IMR-90 (cell line): ENCODE measurements at regions not wholly inside any gene's neighbourhood (a gene's known extent, or its start where the extent isn't known, plus 50 kb on each side); places are given as distances from the start of the nearest gene placed in this dataset.

Experiments used
- ATAC-seq: fragments of 200-7000 bp; cut with Tn5 transposase; 2 replicates; pipeline ENCODE4 v1.9.1; 2020; ENCODE audit warnings: low read depth, mild to moderate bottlenecking, moderate library complexity
- BruUV-seq: library from RNA; stranded (reverse); fragments of 400-500 nt; replicated peaks from 2 replicates; lab custom pipeline; 2021; lab: Mats Ljungman, UMichigan
- CTCF ChIA-PET: fragments of 300-600 bp; formaldehyde crosslinking; extraction: SDS; loops from one replicate; lab custom pipeline; 2021; ENCODE audit warnings: antibody characterized with exemption; lab: Yijun Ruan, JAX
- POLR2A ChIA-PET: fragments of 300-600 bp; sonication (Branson Sonifier 250); formaldehyde crosslinking; loops from one replicate; lab custom pipeline; 2022; ENCODE audit warnings: antibody characterized with exemption; ENCODE audit not compliant: unreplicated experiment; lab: Charles Lee
- DNase-seq: peaks from one replicate; pipeline ENCODE4 v3.0.0; 2013
- H2AFZ ChIP-seq: replicated peaks from 2 replicates; pipeline ENCODE3; 2013; ENCODE audit warnings: low read length, mild to moderate bottlenecking; ENCODE audit not compliant: poor library complexity
- H2AK5ac ChIP-seq: 2 replicates; pipeline ENCODE4 v1.6.1; 2013; ENCODE audit warnings: low read depth, low read length, inconsistent platforms
- H2AK9ac ChIP-seq: replicated peaks from 2 replicates; pipeline ENCODE3; 2013; ENCODE audit warnings: mild to moderate bottlenecking, low read depth, low read length, moderate library complexity; ENCODE audit not compliant: poor library complexity
- H2BK120ac ChIP-seq: 2 replicates; pipeline ENCODE4 v1.6.1; 2013; ENCODE audit warnings: low read depth, low read length, inconsistent platforms
- H2BK15ac ChIP-seq: 3 replicates; pipeline ENCODE4 v1.6.1; 2013; ENCODE audit warnings: low read depth, low read length, inconsistent platforms
- H2BK20ac ChIP-seq: 2 replicates; pipeline ENCODE4 v1.6.1; 2013; ENCODE audit warnings: low read depth, mild to moderate bottlenecking, inconsistent platforms, low read length, moderate library complexity
- H2BK5ac ChIP-seq: 2 replicates; pipeline ENCODE4 v1.6.1; 2013; ENCODE audit warnings: mild to moderate bottlenecking, low read depth, low read length, inconsistent platforms; ENCODE audit not compliant: poor library complexity, severe bottlenecking
- H3K14ac ChIP-seq: replicated peaks from 2 replicates; pipeline ENCODE4 v1.6.1; 2013; ENCODE audit warnings: low read depth, low read length, inconsistent platforms
- H3K18ac ChIP-seq: 2 replicates; pipeline ENCODE4 v1.6.1; 2013; ENCODE audit warnings: low read depth, low read length, control low read depth
- H3K23ac ChIP-seq: 2 replicates; pipeline ENCODE4 v1.6.1; 2013; ENCODE audit warnings: low read depth, low read length, inconsistent platforms
- H3K27ac ChIP-seq: 2 replicates; pipeline ENCODE4 v1.5.1; 2013; ENCODE audit warnings: mild to moderate bottlenecking, control low read depth, low read length; ENCODE audit not compliant: insufficient read depth
- H3K27me3 ChIP-seq: 2 replicates; pipeline ENCODE4 v1.6.1; 2013; ENCODE audit warnings: low read length; ENCODE audit not compliant: control insufficient read depth, insufficient read depth
- H3K36me3 ChIP-seq: 2 replicates; pipeline ENCODE4 v1.6.1; 2013; ENCODE audit warnings: low read length, mixed read lengths; ENCODE audit not compliant: control insufficient read depth, insufficient read depth
- H3K4ac ChIP-seq: 2 replicates; pipeline ENCODE4 v1.6.1; 2013; ENCODE audit warnings: low read depth, low read length, inconsistent platforms
- H3K4me1 ChIP-seq: 2 replicates; pipeline ENCODE4 v1.6.1; 2013; ENCODE audit warnings: low read length, mixed read lengths; ENCODE audit not compliant: control insufficient read depth, insufficient read depth
- H3K4me2 ChIP-seq: 2 replicates; pipeline ENCODE4 v1.6.1; 2013; ENCODE audit warnings: low read depth, mild to moderate bottlenecking, control low read depth, low read length, moderate library complexity
- H3K4me3 ChIP-seq: 2 replicates; pipeline ENCODE4 v1.5.1; 2013; ENCODE audit warnings: low read depth, mild to moderate bottlenecking, control low read depth, low read length, moderate library complexity; ENCODE audit not compliant: insufficient read depth
- H3K56ac ChIP-seq: 2 replicates; pipeline ENCODE4 v1.6.1; 2013; ENCODE audit warnings: low read length, inconsistent platforms; ENCODE audit not compliant: insufficient read depth; ENCODE audit errors: extremely low read depth
- H3K79me1 ChIP-seq, 2 experiments: 2 replicates each; pipeline ENCODE4 v1.6.1; 2013; ENCODE audit warnings: low read length in 2 of 2, inconsistent platforms in 1 of 2, low read depth in 1 of 2
- H3K9ac ChIP-seq: 2 replicates; pipeline ENCODE4 v1.6.1; 2013; ENCODE audit warnings: low read depth, low read length, control low read depth
- H3K9me1 ChIP-seq: 2 replicates; pipeline ENCODE4 v1.6.1; 2013; ENCODE audit warnings: low read length, inconsistent platforms; ENCODE audit not compliant: insufficient read depth
- H3K9me3 ChIP-seq: 2 replicates; pipeline ENCODE4 v1.6.1; 2013; ENCODE audit warnings: low read length; ENCODE audit not compliant: control insufficient read depth, insufficient read depth
- H4K20me1 ChIP-seq: 2 replicates; pipeline ENCODE4 v1.6.1; 2013; ENCODE audit warnings: low read length, inconsistent platforms; ENCODE audit not compliant: insufficient read depth
- H4K5ac ChIP-seq: 2 replicates; pipeline ENCODE4 v1.6.1; 2013; ENCODE audit warnings: mild to moderate bottlenecking, low read depth, low read length, control low read depth
- H4K8ac ChIP-seq, 2 experiments: 2 replicates each; pipeline ENCODE4 v1.6.1; 2013; ENCODE audit warnings: low read depth in 2 of 2, low read length in 2 of 2, control low read depth in 1 of 2, inconsistent platforms in 1 of 2
- H4K91ac ChIP-seq: 2 replicates; pipeline ENCODE4 v1.6.1; 2013; ENCODE audit warnings: low read depth, low read length, inconsistent platforms; ENCODE audit not compliant: insufficient read depth
- BHLHE40 ChIP-seq: fragments of 150-350 bp; IDR thresholded peaks from 2 replicates; pipeline ENCODE4 v1.6.1; 2016; ENCODE audit warnings: mild to moderate bottlenecking, low read depth, low read length
- CTCF ChIP-seq: conservative IDR thresholded peaks from 2 replicates; pipeline ENCODE4 v1.5.1; 2012; ENCODE audit warnings: mild to moderate bottlenecking, low read depth, low read length, improper control_type of control experiment
- MAZ ChIP-seq: IDR thresholded peaks from 2 replicates; pipeline ENCODE4 v1.6.1; 2012; ENCODE audit warnings: low read depth, mild to moderate bottlenecking, low read length, improper control_type of control experiment, moderate library complexity, borderline replicate concordance
- POLR2A ChIP-seq: IDR thresholded peaks from 2 replicates; pipeline ENCODE4 v1.6.1; 2012; ENCODE audit warnings: mild to moderate bottlenecking, low read depth, low read length
- RAD21 ChIP-seq: IDR thresholded peaks from 2 replicates; pipeline ENCODE4 v1.6.1; 2012; ENCODE audit warnings: low read length, improper control_type of control experiment
- SMC3 ChIP-seq: fragments of 150-350 bp; IDR thresholded peaks from 2 replicates; pipeline ENCODE4 v1.6.1; 2016; ENCODE audit warnings: low read depth, mild to moderate bottlenecking, antibody characterized with exemption, low read length, moderate library complexity
- WGBS, 2 experiments: methylation state at CpG; one replicate each; pipeline versions ENCODE4 v1.1.5 to v1.1.7; 2013; ENCODE audit warnings: missing lambda C conversion rate in 2 of 2; ENCODE audit not compliant: insufficient read length in 1 of 2; ENCODE audit errors: extremely low coverage in 2 of 2; 5-methylcytosine and 5-hydroxymethylcytosine counted together
- dilution Hi-C: fragments of 300-500 bp; cut with HindIII; formaldehyde crosslinking; loops from one replicate; pipeline ENCODE4 v1.14.3; 2018; ENCODE audit warnings: low sequenced_read_pairs; ENCODE audit not compliant: unreplicated experiment
- in situ Hi-C: fragments of 300-500 bp; cut with MboI; formaldehyde crosslinking; loops from 3 replicates; pipeline ENCODE4 v1.14.3; 2019; ENCODE audit warnings: low sequenced_read_pairs, inconsistent platforms, mixed read lengths
- intact Hi-C: fragments of 100-400 bp; cut with micrococcal nuclease; formaldehyde crosslinking; loops from 2 replicates; pipeline ENCODE4 v1.10.0; 2022

GRCh38 chr2:13504808-13505207, 788.1 kb downstream of the TRIB2 start:
- ChIA-PET POLR2A (no interaction called here), CTCF (no interaction called here)
- H2AK9ac ChIP-seq, result no peak overlapping the region
- no peak for DNase-seq
- no peak overlapping the region for H3K14ac ChIP-seq
- H3K27me3 ChIP-seq, result no peaks in the 10 kb centered on the region
- H3K4me1 ChIP-seq, result no peaks in the 10 kb centered on the region
- H3K9ac ChIP-seq, result no peak overlapping the region
- H3K4me3 ChIP-seq, result no peak overlapping the region
- H3K4ac ChIP-seq, result no peak overlapping the region
- no CpG with 5 or more reads among the region's 1 CpG for WGBS, 2 experiments
- in situ Hi-C loops, result no loop called here
- H3K9me3 ChIP-seq, result peaks cover 4% of the 10 kb centered on the region; the same call in 1 of the 2 replicates
- H3K18ac ChIP-seq, result no peak overlapping the region
- H3K27ac ChIP-seq, result no peak overlapping the region
- BruUV-seq, result no TSS peak
- intact Hi-C loops, result no loop called here
- dilution Hi-C loops, result no loop called here
- no peak overlapping the region for H4K8ac ChIP-seq
- H3K36me3 ChIP-seq, result no peaks in the 10 kb centered on the region
- H4K20me1 ChIP-seq, result no peaks in the 10 kb centered on the region
- no peak overlapping the region for H2AFZ ChIP-seq
- TF ChIP-seq RAD21 (no peak), POLR2A (no peak), BHLHE40 (no peak), MAZ (no peak), SMC3 (no peak), CTCF (no peak)
- H2BK15ac ChIP-seq, result no peak overlapping the region
- no peaks in the 10 kb centered on the region for H3K9me1 ChIP-seq
- H3K79me1 ChIP-seq, result no peaks in the 10 kb centered on the region
- no peak overlapping the region for H2BK5ac ChIP-seq
- no peak overlapping the region for H4K91ac ChIP-seq
- ATAC-seq, result no peak
- H2BK120ac ChIP-seq, result no peak overlapping the region
- no peak overlapping the region for H2AK5ac ChIP-seq
- H3K4me2 ChIP-seq, result no peak overlapping the region
- H3K23ac ChIP-seq, result no peak overlapping the region
- no peak overlapping the region for H4K5ac ChIP-seq
- H3K56ac ChIP-seq, result no peak overlapping the region
- H2BK20ac ChIP-seq, result no peak overlapping the region
